BE2C (cell line): ENCODE measurements at regions not wholly inside any gene's neighbourhood (a gene's known extent, or its start where the extent isn't known, plus 50 kb on each side); places are given as distances from the start of the nearest gene placed in this dataset.

Source experiments
- DNase-seq: peaks from one replicate; pipeline ENCODE4 v3.0.0-alpha.2; 2020
- H3K27me3 ChIP-seq: fragments of 250-450 bp; sonication (Bioruptor Pico); 2 replicates; pipeline ENCODE4 v1.5.1; 2020; ENCODE audit warnings: mild to moderate bottlenecking
- H3K36me3 ChIP-seq: fragments of 250-450 bp; sonication (Bioruptor Pico); 2 replicates; pipeline ENCODE4 v1.5.1; 2020; ENCODE audit warnings: mild to moderate bottlenecking
- H3K4me1 ChIP-seq: fragments of 250-450 bp; sonication (Bioruptor Pico); 2 replicates; pipeline ENCODE4 v1.5.1; 2020
- H3K4me3 ChIP-seq: 2 replicates; pipeline ENCODE4 v1.5.1; 2011; ENCODE audit warnings: low read depth, low read length
- H3K9me3 ChIP-seq: fragments of 250-450 bp; sonication (Bioruptor Pico); 2 replicates; pipeline ENCODE4 v1.5.1; 2020
- CTCF ChIP-seq: IDR thresholded peaks from 2 replicates; pipeline ENCODE4 v1.5.1; 2012; ENCODE audit warnings: mild to moderate bottlenecking, low read depth, low read length

- Histone ChIP-seq H3K27me3 (no peaks in the 10 kb centered on the region), H3K4me3 (no peak overlapping the region)
- no peak for DNase-seq
Measured at GRCh38 chr20:40414843-40415615, 274.0 kb downstream of the MAFB start.

GRCh38 chr20:40410028-40410427, 279.0 kb downstream of the MAFB start:
- DNase-seq = no peak

More at GRCh38 chr20:40414843-40415615, 274.0 kb downstream of the MAFB start:
- Histone ChIP-seq H3K36me3 (no peaks in the 10 kb centered on the region), H3K9me3 (no peaks in the 10 kb centered on the region), H3K4me1 (no peaks in the 10 kb centered on the region)
- TF ChIP-seq CTCF = no peak

GRCh38 chr20:40397467-40397866, 291.6 kb downstream of the MAFB start:
- H3K4me1 ChIP-seq = no peaks in the 10 kb centered on the region
- no peaks in the 10 kb centered on the region for H3K9me3 ChIP-seq
- H3K36me3 ChIP-seq = no peaks in the 10 kb centered on the region
- no peaks in the 10 kb centered on the region for H3K27me3 ChIP-seq
- no peak for DNase-seq
- TF ChIP-seq CTCF = no peak
- no peak overlapping the region for H3K4me3 ChIP-seq

More at GRCh38 chr20:40410028-40410427, 279.0 kb downstream of the MAFB start:
- no peak for TF ChIP-seq CTCF
- Histone ChIP-seq H3K4me3 (no peak overlapping the region), H3K27me3 (no peaks in the 10 kb centered on the region), H3K9me3 (no peaks in the 10 kb centered on the region), H3K36me3 (no peaks in the 10 kb centered on the region), H3K4me1 (no peaks in the 10 kb centered on the region)

GRCh38 chr20:40393197-40394079, 295.6 kb downstream of the MAFB start:
- no peaks in the 10 kb centered on the region for H3K9me3 ChIP-seq
- H3K27me3 ChIP-seq = no peaks in the 10 kb centered on the region
- no peak for DNase-seq
- no peak for TF ChIP-seq CTCF
- no peak overlapping the region for H3K4me3 ChIP-seq
- H3K36me3 ChIP-seq = no peaks in the 10 kb centered on the region
- H3K4me1 ChIP-seq = no peaks in the 10 kb centered on the region

- H3K36me3 ChIP-seq = no peaks in the 10 kb centered on the region
- H3K9me3 ChIP-seq = no peaks in the 10 kb centered on the region
- no peak for TF ChIP-seq CTCF
- H3K27me3 ChIP-seq = no peaks in the 10 kb centered on the region
- no peak overlapping the region for H3K4me3 ChIP-seq
- no peak for DNase-seq
- no peaks in the 10 kb centered on the region for H3K4me1 ChIP-seq
Measured at GRCh38 chr20:40390654-40391053, 298.4 kb downstream of the MAFB start.
